GM10266 (cell line): ENCODE measurements at regions not wholly inside any gene's neighbourhood (a gene's known extent, or its start where the extent isn't known, plus 50 kb on each side); places are given as distances from the start of the nearest gene placed in this dataset.

Experiments
- DNase-seq: peaks from one replicate; pipeline ENCODE4 v3.0.0; 2012; ENCODE audit errors: extremely low spot score
- CTCF ChIP-seq: IDR thresholded peaks from 2 replicates; pipeline ENCODE4 v1.5.1; 2012; ENCODE audit warnings: mild to moderate bottlenecking, low read depth; ENCODE audit not compliant: control insufficient read depth, insufficient read depth; ENCODE audit errors: missing control alignments

GRCh38 chr9:102054811-102055210, 316.4 kb upstream of the GRIN3A start:
- DNase-seq = no peak
- no peak for TF ChIP-seq CTCF

- no peak for TF ChIP-seq CTCF
- DNase-seq = no peak
Measured at GRCh38 chr9:102049586-102050246, 311.3 kb upstream of the GRIN3A start.

- DNase-seq = no peak
- TF ChIP-seq CTCF = no peak
Measured at GRCh38 chr9:102047549-102047948, 309.1 kb upstream of the GRIN3A start.

GRCh38 chr9:102044133-102044532, 305.7 kb upstream of the GRIN3A start:
- TF ChIP-seq CTCF = no peak

GRCh38 chr9:102038006-102038405, 299.6 kb upstream of the GRIN3A start:
- no peak for TF ChIP-seq CTCF
- DNase-seq = no peak

More at GRCh38 chr9:102044133-102044532, 305.7 kb upstream of the GRIN3A start:
- no peak for DNase-seq

- TF ChIP-seq CTCF = no peak
- DNase-seq = peak; percentile 7
Measured at GRCh38 chr9:102035929-102036328, 297.5 kb upstream of the GRIN3A start.

GRCh38 chr9:102032614-102033013, 294.2 kb upstream of the GRIN3A start:
- DNase-seq = no peak
- TF ChIP-seq CTCF = no peak
